ENCODE measurements at regions not wholly inside any gene's neighbourhood (a gene's known extent, or its start where the extent isn't known, plus 50 kb on each side); places are given as distances from the start of the nearest gene placed in this dataset.

DNA sequence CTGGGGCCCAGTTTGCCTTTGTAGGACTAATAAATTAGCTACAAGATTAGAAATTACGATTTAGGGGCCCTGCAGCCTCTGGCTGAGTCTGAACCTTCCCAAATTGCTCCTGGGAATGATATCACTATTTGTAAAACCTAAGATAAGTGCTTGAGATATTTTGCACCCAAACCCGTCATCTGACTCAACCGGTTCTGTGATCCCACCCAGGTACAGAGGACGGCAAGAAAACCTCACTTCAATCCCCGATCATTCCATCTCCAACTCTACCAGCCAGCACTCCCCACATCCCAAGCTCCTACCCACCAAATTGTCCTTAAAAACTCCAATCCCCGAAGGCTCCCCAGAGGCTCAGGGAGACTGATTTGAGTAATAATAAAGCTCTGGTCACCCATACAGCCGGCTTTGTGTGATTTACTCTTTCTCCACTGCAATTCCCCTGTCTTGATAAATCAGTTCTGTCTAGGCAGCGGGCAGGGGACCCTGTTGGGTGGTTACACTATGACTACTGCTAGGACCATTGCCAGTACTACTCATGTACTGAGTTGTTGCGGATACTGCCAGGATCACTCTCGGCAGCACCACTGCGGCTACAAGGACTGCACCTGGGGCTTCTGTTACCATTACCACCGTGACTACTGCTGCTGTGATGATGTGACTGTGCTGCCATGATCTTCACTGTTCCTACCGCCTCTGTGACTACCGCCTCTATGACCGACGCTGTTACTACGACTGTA, 73.1 kb downstream of the IRF8 start:
- DNase-seq = no peak

DNA sequence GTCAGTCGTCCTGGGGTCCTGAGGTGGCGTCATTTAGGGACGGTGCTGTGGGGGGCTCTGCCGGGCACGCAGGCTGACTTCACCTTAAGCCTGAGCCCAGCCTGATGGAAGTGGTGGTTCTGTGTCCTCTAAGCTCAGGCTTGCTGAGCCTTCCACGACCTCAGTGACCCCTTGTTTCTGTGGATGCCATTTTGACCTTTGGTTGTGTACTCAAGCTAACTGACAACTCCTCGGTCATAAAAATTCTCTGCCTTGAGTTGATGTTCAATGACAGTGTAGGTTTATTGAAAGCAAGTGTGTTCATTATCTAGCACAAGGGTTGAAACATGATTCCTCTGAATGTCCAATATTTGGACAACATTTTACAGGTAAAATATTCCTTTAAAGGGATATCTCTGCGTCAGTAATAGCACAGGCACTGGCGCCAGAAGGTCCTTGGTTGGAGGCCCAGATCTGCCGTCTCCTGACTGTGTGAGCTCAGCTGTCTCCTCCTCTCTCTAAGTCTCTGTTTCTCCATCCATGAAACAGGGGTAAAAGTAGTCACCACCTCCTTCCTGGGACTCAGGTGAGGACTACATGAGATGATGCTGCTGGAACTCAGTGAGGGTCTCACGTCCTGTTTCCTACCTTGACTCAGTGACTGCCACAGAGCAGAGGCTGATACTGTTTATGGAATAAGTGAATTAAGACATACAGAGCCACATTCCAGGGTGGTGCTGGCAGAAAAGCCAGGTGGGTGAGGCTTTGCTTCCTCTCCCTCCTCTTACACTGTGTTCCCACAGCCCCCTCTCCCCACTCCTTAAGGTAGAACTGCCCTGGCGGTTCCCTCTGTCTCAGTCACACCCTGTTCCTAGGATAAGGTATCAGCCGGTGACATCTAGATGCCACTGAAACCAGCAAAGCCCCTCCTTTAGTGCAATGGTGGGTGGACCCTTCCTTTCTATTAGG, 75.7 kb downstream of the IRF8 start:
- DNase-seq = no peak

DNA sequence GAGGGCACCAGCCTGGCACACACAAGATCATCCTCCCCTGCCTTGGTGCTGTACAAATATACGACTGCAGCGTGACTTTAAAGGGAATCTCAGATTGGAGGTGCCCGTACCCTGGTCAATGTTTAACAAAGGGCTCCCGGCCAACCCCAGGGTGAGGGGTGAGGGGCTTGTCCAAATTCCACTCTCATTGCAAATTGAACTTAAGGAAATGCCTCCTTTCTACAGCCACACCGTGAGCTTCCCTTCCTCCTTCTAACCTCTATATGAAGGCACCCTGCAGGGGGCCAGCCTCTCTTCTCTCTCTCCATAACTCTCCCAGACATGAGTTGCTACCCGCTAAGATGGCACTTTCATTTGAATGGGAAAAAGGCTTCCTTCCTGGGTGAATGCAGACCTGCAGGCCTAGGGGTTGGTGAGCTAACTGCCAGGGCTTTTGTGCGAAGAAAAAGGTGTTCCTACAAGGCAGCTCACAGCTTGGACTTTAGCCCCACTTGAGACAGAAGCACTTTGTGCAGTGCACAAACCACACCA, 76.6 kb downstream of the IRF8 start:
- no peak for DNase-seq

DNA sequence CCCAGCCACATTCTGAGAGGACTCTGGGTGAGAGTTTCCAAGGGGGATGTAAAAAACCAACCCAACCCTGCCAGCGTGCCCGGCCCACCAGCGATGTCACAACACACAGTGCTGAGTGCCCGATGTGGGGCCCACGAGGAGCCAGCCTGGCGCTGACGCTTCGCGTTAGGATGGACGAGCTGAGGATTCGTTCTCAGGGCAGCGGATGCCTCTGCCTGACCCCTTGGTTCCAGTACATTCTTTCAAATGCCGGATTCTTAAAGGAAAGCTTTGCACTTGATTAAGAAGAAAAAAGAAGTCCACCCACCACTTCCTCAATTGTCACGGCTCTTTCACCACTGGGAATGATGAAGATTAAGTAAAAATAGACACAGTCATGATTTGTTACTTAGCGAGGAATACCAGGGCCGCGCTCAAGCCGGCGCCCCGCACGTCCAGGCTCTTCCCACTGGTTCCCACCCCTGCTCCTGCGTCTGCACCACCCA, 79.4 kb downstream of the IRF8 start:
- no peak for DNase-seq

DNA sequence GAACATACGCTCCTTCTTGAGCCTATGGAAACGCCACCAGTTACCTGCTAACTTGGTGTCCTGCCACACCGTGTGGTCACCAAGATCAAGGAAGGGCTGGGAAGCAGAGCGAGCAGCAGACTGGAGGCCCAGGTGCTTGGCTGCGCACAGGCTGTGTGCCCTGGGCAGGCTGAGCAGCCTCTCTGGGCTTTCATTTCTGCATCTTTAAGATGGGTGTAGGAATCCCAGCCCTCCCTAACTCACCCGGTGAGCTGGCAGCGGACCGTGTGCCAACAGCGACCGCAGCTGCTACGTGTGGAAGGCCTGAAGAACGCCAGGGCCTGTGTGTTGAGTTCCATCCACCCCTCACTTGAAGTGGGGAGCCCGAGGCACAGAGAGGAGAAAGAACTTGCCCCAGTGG, 80.0 kb downstream of the IRF8 start:
- no peak for DNase-seq

DNA sequence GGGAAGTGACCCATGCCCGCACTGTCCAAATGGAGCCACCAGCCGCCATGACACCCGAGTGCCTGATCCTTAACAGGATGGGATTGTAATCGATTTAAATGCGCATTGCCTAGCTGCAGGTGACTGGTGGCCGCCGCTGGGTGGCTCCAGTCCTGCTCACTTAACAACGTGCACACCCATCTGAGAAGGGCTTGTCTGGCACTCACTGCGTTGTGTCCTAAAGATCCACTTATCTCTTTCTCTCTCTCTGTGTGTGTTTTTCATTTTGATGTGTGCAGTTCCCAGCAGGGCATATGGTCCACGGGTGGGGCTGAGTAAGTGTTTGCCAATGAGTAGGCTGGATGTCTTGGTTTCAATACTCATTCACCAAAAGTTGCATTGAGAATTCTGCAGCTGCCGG, 80.6 kb downstream of the IRF8 start:
- peak; percentile 36 for DNase-seq

DNA sequence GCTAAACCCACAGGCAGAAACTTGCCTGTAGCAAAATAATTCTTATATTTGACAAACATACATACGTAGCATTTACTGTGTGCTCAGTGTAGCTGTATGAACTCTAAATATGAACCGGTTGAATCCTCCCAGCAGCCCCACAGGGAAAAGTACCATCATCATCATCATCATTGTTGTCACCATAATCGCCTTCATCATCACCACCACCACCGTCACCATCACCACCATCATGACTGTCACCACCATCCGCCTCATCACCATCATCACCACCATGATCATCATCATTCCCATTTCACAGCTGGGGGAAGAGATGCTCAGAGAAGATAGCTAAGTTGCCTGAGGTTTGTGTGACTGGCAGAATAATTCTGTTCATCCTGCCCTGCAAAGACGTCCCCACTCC, 81.7 kb downstream of the IRF8 start:
- no peak for DNase-seq

DNA sequence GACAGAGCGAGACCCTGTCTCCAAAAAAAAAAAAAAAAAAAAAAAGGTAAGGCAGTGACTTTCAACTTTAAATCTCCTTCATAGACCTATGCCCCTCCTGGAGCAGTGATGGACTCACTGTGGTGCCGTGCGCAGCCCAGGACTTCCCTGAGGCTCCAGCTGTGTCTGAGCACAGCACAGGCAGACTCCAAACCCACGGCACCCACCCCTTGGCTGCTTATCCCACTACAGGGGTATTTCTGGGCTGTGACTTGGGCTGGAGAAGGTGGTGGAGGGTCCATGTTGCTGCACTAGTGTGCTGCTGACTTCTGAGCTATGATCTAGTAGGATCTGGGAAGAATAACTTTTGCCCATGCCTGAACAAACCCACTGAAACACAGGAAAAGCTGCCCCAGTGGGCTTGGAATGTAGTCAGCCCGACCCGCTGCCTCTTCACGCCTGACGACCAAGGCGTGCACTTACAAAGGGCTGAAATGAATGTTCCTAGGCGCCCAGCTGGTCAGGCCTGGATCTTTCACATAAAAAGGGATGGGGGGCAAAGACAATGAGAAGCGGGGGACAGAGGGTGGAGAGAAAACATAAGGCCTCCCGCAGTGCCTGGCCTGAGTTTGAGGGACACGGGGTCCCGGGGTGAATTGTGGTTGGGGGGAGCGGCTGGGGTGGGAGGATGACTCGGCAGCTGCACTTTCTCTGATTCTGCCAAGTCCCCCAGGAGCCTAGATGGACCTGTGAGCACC, 83.0 kb downstream of the IRF8 start:
- DNase-seq = no peak

DNA sequence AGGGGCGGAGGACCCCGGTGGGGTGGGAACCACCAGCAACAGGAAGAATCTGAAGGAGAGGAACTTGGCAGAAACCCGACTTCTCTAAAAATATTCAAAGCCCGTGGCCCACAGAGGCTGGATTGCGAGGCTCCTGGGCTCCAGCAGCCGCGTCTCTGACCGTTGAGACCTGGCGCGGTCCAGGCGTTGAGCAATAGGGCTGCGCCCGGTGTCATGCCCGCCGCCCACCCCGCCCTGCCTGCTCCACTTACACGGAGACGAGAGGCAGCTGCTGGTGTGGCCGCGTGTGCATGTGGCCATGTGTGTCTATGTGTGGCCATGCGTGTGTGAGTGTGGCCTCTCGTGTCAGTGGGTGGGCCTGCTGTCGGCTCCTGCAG, 83.6 kb downstream of the IRF8 start:
- no peak for DNase-seq

DNA sequence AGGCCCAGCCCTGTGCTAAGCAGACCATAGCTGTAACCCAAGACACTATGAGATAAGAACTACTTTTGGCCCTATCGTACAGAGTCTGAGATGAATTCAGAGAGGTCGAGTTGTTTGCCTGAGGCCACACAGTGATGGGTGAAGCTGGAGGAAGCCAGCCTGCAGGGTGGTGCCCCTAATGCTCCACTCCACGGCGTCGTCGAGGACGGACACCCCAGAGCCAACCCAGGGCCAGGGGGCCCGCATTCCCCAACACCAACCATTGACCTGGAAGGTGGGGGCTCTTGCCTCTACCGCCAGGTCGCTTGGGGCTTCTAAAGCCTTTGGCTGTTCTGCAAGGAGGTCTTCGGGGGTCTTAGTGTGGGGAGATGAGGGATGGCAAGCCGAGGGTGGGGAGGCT, 84.1 kb downstream of the IRF8 start:
- DNase-seq = no peak

DNA sequence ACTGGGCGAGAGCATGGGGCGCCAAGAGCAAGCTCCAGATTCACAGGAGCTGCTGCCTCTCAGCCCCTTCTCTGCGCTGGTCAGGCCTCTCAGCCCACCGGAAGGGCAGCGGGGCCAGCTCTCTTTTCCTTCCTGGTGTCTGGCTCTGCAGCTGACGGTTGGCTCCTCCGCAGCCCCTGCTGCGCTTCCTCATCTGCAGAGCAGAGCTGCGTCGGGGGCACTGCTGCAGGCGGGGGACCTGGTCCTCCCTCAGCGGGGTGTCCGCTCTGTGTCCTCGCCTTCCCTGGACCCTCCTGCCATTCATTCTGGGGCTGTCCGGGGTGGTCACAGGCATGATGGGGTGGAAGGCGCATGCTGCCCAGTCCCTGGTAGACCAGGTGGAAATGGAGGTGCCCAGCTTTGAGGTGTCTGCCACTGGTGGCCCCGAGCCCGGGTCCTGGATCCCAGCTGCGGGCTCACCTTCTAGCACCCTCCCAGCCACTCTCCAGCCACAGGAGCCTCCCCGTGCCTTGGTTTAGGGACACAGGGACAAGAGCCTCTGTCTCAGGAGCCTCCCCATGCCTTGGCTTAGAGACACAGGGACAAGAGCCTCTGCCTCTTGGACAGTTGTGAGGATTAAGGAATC, 84.8 kb downstream of the IRF8 start:
- DNase-seq = no peak

DNA sequence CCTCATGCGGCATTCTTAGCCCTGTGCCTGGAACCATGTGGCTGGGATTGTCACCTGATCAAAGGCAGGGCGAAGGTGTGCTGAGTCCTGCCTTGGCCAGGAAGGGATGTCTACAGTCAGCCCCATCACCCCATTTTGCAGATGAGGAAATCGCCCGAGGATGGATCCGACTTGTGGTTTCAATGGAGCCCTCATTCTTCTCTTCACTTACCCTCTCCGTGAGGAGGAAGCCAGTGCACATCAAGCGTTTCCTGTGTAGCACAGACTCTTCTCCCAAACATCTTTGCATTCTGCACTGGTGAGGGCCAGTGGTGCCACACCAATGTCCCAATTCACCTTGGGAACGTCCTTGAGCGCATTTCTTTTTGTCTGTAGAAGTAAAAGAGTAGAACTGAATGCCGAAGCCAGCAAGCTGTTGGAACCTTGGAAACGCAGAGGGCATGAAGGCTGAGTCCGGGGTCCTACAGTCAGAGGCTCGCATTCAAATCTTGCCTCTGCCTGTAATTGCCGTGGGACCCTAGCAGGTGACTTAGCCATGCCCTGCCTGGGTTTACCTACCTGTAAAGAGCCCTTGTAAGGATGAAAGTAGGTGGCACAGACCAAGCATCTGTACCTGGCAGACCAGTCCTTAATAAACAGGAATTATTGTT, 85.4 kb downstream of the IRF8 start:
- DNase-seq = no peak

DNA sequence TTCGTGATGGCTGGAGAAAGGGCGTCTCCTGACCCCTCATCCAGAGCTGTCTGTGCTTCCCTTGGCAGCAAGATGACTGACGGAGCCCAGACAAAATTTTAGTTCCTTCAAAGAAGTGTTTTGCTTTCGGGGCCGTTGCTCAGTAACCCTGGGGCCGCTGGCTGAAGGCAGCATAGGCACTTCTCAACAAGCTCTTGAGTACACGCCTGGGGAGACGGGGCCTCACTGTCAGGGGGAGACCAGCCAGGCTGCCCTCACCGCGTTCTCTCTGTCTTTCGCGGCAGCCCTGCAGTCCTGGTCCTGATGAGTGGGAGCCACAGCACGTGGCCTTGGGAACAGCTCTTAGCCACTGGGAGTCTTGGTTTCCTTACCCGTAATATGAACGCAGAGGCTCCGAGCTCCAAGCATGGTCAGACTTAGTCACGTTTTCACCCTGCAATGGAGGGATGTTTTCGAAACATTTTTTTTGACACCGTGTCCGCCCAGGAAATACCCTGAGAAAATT, 86.0 kb downstream of the IRF8 start:
- DNase-seq = no peak

DNA sequence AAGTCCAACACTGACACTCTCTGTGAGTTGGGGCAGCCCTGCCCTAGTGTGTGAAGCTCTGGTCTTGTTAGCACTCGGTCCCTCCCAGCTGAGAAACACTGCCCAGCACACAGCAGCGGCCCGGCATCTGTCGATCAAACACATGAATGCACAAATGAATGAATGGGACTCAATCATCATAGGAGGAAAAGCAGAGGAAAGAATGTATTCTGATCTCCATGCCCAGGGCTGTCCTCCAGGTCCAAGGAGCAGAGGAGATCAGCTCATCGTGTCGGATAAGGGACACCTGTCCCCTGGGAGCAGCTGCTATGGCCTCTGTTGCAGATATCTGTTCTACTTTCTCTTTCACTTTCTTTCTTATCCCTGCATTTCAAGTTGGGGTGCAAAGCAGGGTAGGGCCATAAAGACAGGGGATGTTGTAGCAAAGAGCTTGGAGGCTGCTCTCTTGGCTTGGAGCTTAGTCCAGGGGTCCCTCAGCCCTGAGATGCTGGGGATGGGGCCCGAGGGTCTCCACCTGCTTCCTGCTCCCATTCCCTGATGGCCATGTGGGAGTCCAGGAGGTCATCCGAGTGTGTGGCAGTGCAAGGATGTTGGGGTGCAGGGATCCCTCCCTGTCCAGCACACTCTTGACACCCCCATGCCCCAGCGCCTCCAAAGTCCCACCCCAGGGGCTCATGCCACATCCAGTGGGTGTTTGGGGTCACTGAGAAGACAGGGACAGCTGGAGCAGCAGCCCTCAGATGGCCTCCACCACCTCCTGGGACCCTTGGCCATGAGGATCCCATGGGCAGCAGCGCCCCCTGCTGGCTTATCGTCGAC, 88.2 kb downstream of the IRF8 start:
- peak; percentile 67 for DNase-seq

DNA sequence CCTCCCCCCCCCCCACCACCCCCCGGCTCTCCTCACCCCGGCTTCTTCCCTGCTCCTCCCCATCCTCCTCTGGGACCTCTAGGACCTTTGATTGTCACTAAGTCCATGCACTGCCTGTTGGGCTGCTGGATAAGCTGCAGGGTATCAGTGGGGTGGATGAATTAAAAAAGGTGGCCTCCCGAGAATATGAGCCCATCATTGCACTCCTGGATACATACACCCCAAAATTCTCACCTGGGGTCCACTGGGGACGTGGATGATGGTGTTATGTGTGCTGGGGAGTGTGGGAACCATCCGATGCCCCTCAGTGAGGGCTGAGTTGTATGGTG, 88.8 kb downstream of the IRF8 start:
- no peak for DNase-seq

DNA sequence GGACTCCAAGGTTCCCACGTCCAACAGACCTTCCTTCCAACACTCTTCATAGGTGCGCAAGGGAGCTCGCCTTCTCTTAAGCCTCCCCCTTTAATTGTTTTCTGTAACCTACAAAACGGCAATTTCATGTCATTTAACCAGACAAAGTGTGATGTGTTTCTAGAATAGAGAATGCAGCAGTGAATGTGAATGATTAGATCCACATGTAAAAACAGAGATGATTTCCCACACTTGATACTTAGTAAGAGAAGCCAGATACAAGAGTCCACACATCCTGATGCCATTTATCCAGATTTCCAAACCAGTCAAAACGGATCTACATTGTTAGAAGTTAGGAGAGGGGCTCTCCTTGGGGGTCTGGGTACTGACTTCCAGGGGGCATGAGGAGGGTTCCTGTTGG, 89.3 kb downstream of the IRF8 start:
- no peak for DNase-seq

DNA sequence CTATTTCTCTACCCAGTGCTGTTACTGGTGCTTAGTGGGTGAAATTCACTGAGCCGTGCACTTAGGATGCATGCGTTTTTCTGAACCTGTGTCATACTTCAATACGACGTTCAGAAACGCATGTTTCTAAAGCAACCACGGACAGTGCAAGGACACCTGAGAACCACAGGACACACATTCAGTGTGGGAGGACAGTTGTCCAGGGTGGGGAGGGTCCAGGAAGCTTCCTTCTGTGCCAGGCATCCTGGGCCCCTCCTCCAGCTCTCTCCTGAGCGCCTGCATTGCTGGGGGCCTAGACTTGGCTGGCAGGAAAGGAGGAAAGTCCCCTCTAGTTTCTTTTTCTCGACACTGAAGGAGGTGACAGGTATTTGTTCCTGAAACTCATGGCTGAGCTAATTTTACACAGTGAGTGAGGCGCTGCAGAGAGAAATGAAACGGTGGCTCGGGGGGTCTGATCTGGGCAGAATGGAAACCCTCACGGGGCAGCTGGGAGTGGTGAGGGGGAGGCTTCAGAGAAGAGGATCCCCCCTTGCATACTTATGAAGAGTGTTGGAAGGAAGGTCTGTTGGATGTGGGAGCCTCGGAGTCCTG, 89.9 kb downstream of the IRF8 start:
- DNase-seq = peak; percentile 56

DNA sequence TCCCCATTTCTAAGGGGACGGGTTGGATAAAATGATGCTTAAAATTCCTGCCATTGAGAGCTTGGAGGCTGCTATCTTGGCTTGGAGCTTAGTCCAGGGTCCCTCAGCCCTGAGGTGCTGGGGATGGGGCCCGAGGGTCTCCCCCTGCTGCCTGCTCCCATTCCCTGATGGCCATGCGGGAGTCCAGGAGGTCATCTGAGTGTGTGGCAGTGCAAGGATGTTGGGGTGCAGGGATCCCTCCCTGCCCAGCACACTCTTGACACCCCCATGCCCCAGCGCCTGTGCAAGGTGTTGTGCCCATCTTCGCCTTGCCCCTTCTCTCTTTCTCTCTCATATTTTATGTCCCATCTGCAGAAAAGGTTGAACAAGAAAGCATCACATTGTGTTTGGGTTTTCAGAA, 90.4 kb downstream of the IRF8 start:
- no peak for DNase-seq

DNA sequence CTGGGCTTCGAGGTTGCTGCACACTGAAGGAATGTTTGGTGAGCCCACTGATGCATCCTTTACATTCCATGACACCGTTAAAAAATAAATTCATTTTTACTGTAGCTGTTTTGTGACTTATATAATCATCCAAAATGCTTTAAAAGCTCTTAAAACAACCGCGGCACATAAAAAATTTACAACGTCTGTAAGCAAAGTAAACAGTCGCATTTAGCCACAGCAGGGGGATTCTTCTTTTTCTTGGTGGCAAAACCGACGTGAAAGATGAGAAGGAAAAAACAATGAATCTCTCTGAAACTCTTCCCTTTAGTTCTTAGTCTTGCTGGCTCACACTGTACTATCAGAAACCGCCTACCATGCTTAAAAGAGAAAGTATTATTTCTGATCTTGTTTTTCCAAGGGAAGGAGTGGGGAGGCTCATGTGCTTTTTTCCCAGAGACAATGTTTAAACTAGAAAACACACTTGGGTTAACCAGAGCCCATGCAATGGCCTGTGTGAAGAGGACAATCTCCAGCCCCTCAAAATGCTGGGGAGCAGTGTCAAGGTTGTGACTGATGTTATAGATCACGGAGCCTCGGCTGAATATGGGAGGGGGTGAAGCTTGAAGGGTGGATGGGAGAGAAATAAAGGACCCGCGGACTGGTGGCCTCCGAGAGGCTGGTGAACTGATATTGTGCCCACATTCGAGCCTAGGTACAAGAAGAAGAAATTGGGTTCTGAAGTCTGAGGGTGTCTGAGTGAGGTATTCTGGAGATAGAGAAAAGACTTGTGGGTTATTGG, 91.1 kb downstream of the IRF8 start:
- no peak for DNase-seq

DNA sequence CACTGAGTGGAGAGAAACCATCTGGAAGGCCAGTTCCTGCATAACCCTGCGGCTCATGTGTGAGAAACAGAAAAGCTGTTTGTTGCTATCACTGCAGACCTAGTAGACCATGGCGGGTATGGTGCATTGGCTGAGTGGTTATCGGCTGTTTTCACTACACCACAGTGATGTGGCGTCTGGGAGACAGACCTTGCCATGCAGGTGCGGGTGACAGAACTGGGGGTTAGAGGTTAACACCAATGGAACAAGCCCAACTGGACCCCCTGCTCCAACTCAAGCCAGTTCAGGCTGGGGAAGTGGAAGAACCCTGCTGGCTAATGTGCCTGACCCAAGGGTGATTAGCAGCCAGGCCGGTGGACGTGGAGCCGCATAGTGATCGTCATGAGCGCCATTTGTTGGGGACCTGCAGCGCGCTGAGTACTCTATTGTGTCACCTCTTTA, 91.9 kb downstream of the IRF8 start:
- no peak for DNase-seq

All from activated CD4-positive, alpha-beta T cell treated with anti-CD3 and anti-CD28 coated beads for 48 hours (primary cell).